Activated CD4-positive, alpha-beta T cell treated with anti-CD3 and anti-CD28 coated beads, Interleukin-2, Interleukin-6, amounts not matched to agents 100 ng/mL and 50 ng/mL, durations not matched to agents 16 hours and 8 hours (primary cell): ENCODE measurements at regions not wholly inside any gene's neighbourhood (a gene's known extent, or its start where the extent isn't known, plus 50 kb on each side); places are given as distances from the start of the nearest gene placed in this dataset.

Source experiments
- DNase-seq: peaks from one replicate; pipeline ENCODE4 v3.0.0-alpha.2; 2020

- no peak for DNase-seq
These were observed 198.7 kb upstream of the ZNF507 start for GRCh38 chr19:32146664-32147063.

DNA sequence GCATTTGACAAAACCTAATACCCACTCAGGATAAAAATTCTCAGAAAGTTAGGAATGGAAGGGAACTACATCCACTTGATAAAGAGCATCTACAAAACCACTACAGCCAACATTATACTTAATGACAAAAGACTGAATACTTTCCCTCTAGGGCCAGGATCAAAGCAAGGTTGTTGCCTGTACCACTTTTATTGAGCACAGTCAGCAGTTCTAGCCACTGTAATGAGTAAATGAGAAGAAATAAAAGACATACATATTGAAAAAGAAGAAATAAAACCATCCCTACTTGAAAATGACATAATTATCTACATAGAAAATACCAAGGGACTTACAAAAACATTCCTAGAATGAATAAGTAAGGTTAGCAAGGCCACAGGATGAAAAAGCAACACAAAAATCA lies 194.8 kb upstream of the ZNF507 start:
- no peak for DNase-seq

- no peak for DNase-seq
These were observed 191.0 kb upstream of the ZNF507 start for GRCh38 chr19:32154418-32154817.

- no peak for DNase-seq
These were observed 180.9 kb upstream of the ZNF507 start for GRCh38 chr19:32164384-32164992.

- DNase-seq, result no peak
These were observed 180.3 kb upstream of the ZNF507 start for GRCh38 chr19:32165141-32165540.

- no peak for DNase-seq
These were observed 179.7 kb upstream of the ZNF507 start for GRCh38 chr19:32165750-32166149.

- DNase-seq, result no peak
These were observed 179.2 kb upstream of the ZNF507 start for GRCh38 chr19:32166238-32166637.

GRCh38 chr19:32168111-32168510 lies 177.3 kb upstream of the ZNF507 start:
- no peak for DNase-seq

DNA sequence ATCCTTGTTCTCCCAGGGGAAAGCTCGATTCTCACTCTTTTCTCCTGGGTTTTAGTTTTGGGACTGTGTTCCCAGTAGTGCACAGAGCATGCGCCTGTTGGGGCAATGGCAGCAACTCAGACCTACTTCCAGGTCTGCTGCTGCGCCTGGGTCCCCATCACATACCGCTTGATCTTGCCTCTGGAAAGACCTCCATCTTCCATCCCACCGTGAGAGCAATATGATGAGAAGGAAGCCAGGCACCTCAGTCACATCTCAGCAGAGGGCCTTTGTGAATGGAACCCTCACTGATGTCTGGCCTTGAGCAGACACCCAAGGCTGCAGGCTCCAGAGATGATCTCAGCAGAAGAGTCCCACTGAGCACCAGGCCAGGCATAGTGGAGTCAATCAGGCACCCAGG lies 176.8 kb upstream of the ZNF507 start:
- no peak for DNase-seq

DNA sequence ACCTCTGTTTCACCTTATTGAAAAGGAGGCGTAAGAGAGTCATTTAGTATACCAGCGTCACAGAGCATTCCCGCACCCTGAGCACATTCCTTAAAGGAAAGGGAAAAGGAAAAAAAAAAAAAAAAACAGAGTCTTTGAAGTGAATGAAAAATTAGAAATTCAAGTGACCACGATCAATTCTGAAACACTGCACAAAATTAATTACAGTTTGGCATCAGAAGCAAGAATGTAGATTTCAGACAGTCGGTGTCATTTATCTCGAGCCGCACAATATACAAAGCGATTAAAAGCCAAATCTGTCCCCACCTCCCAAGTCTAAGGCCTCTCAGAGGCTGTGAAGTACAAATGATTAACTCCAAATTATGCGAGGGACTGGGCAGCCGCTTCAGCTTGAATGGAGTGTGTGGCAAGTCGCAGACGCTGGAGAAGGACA lies 173.7 kb upstream of the ZNF507 start:
- no peak for DNase-seq

DNA sequence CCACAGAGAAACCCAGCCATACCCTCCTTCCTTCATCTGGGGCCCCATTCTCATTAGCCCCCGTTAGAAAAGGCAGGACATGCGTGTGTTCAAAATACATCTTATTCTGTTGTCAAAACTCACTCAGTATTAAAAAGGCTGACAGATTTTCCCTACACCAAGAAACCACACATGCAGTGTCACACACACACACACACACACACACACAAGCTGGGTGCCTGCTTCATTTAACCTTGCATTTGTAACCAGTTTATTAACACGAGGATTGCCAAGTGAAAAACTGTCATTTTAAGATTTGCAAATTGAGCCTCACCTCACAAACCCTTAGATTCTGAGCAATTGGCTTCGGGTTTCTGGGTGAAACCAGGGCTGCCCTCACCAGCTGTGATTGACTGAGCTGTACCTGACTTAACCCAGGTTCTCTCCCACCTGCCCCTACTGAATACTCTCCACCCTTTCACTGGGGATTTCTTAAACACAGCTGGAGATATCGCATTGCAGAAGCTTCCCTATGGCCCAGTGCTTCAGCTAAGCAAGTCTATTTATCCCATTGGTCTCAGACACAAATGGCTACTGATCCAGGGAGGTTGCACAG lies 172.7 kb upstream of the ZNF507 start:
- no peak for DNase-seq

- DNase-seq, result no peak
These were observed 171.6 kb upstream of the ZNF507 start for GRCh38 chr19:32173836-32174235.

- DNase-seq, result no peak
These were observed 170.9 kb upstream of the ZNF507 start for GRCh38 chr19:32174386-32175113.

DNA sequence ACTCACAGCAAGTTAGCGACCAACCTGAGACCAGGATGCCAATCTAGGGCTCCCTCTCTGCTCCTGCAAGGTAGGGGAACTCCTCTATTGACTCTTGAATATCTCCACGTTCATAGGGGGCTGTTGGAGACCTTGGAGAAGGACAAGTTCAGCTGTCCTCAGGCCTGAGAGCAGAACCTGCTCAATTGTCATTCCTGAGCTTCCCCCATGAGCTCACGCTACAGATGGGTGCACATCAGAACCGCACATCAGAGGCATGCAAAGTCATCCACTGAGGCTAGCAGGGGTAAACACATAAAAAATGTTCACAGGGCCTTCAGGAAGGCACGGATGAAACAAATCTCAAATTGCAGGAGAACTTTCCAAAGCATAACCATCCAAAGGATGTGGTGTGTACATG lies 168.8 kb upstream of the ZNF507 start:
- DNase-seq, result no peak

GRCh38 chr19:32177686-32178085 lies 167.7 kb upstream of the ZNF507 start:
- no peak for DNase-seq

- no peak for DNase-seq
These were observed 167.0 kb upstream of the ZNF507 start for GRCh38 chr19:32178401-32178800.

- DNase-seq, result no peak
These were observed 166.5 kb upstream of the ZNF507 start for GRCh38 chr19:32178956-32179355.

DNA sequence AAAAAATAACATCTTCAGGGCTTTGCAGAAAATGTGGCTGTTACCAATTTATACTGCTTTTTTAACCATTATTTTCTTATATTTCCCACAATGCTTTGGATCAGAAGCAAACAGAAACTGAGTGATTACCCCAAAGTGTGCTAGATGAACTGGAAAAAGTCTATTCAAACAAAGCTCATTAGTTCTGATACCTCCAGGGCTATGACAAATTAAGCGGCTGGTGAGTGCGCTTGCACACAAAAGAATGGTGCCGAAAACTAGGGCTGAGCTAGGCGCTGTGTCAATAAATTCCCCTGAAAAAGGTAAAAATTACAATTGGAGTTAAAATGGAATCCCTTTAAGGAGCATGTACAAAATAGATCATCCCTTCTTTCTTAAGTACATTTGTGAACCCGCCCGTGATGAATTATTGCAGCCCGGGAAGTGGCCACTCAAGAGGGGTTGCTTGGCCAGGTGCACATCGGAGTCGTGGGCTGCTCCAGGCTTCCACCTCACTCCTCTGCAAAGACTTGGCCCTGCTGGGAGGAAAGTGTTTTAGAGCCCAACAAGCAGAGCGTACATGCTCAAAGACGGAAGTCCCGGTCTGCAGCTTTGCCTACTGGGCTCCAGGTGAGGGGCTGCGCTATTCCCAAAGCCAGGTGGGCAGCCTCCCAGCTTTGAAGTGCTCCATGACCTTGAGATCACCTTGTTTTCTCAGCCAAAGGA lies 164.0 kb upstream of the ZNF507 start:
- DNase-seq, result no peak

GRCh38 chr19:32186542-32187330 lies 158.7 kb upstream of the ZNF507 start:
- no peak for DNase-seq

DNA sequence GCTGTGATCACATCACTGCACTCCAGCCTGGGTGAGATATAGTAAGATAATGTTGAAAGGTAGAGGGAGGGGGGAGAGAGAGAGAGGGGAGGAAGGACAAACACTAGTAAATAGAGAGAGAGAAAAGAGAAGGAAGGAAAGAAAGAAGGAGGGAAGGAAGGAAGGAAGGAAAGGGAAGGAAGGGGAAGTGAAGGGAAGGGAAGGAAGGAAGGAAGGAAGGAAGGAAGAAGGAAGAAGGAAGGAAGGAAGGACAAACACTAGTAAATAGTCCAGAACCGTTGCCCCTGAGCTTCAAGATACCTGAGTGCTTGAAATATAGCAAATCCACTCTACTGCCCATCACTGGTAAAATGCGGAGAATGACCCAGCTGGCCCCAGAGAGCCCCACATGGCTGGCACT lies 156.5 kb upstream of the ZNF507 start:
- no peak for DNase-seq

GRCh38 chr19:32189956-32190706 lies 155.3 kb upstream of the ZNF507 start:
- DNase-seq, result no peak

DNA sequence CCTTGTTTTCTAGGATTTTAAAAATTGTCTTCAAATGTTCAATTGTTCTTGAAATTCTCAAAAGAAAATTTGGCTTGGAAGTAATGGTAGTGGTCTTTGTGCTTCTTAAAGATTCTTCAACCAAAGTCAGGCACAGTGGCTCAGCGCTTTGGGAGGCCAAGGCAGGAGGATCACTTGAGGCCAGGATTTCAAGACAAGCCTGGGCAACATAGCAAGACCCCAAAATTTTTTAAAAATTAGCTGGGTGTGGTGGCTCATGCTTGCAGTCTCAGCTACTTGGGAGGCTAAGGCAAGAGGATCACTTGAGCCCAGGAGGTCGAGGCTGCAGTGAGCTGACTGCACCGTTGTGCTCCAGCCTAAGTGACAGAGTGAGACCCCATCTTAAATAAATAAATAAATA lies 153.5 kb upstream of the ZNF507 start:
- no peak for DNase-seq
